Calu3 (cell line): ENCODE measurements at regions not wholly inside any gene's neighbourhood (a gene's known extent, or its start where the extent isn't known, plus 50 kb on each side); places are given as distances from the start of the nearest gene placed in this dataset.

ENCODE experiments used
- BruUV-seq: library from RNA; stranded (reverse); fragments of 400-500 nt; replicated peaks from 2 replicates; lab custom pipeline; 2021; lab: Mats Ljungman, UMichigan
- CTCF ChIA-PET: fragments of 300-600 bp; sonication (Branson Sonifier 250); formaldehyde crosslinking; loops from one replicate; lab custom pipeline; 2022; ENCODE audit warnings: antibody characterized with exemption; lab: Charles Lee
- DNase-seq: peaks from one replicate; pipeline ENCODE4 v3.0.0; 2022
- H3K27ac Mint-ChIP-seq: one replicate; pipeline ENCODE4 v1.8.0; 2022; ENCODE audit warnings: mixed read lengths; ENCODE audit not compliant: unreplicated experiment
- H3K27me3 Mint-ChIP-seq: one replicate; pipeline ENCODE4 v1.8.0; 2022; ENCODE audit warnings: mixed read lengths; ENCODE audit not compliant: unreplicated experiment
- H3K36me3 Mint-ChIP-seq: one replicate; pipeline ENCODE4 v1.8.0; 2022; ENCODE audit warnings: mild to moderate bottlenecking, moderate library complexity, mixed read lengths; ENCODE audit not compliant: insufficient read depth, unreplicated experiment
- H3K4me1 Mint-ChIP-seq: one replicate; pipeline ENCODE4 v1.8.0; 2022; ENCODE audit warnings: mild to moderate bottlenecking, low read depth, mixed read lengths; ENCODE audit not compliant: unreplicated experiment
- H3K4me3 Mint-ChIP-seq: one replicate; pipeline ENCODE4 v1.8.0; 2022; ENCODE audit warnings: mild to moderate bottlenecking, low read depth, moderate library complexity, mixed read lengths; ENCODE audit not compliant: unreplicated experiment
- H3K9me3 Mint-ChIP-seq: one replicate; pipeline ENCODE4 v1.8.0; 2022; ENCODE audit warnings: low read depth, mixed read lengths; ENCODE audit not compliant: unreplicated experiment
- intact Hi-C: fragments of 100-400 bp; cut with micrococcal nuclease; formaldehyde crosslinking; loops from one replicate; pipeline ENCODE4 v1.10.0; 2022; ENCODE audit not compliant: unreplicated experiment
- TF ChIP-seq, protein P1 (sequence below): fragments of 200-600 bp; IDR thresholded peaks from one replicate; pipeline ENCODE4 v1.8.0; 2022; ENCODE audit warnings: antibody characterized with exemption; ENCODE audit not compliant: unreplicated experiment

- no TSS peak for BruUV-seq
- DNase-seq, result no peak
- Mint-ChIP-seq H3K4me3 (no peak overlapping the region), H3K9me3 (peaks cover 3% of the 10 kb centered on the region), H3K4me1 (no peaks in the 10 kb centered on the region), H3K36me3 (no peaks in the 10 kb centered on the region), H3K27ac (no peak overlapping the region), H3K27me3 (no peaks in the 10 kb centered on the region)
- intact Hi-C loops, result no loop called here
- TF ChIP-seq, protein P1, sequence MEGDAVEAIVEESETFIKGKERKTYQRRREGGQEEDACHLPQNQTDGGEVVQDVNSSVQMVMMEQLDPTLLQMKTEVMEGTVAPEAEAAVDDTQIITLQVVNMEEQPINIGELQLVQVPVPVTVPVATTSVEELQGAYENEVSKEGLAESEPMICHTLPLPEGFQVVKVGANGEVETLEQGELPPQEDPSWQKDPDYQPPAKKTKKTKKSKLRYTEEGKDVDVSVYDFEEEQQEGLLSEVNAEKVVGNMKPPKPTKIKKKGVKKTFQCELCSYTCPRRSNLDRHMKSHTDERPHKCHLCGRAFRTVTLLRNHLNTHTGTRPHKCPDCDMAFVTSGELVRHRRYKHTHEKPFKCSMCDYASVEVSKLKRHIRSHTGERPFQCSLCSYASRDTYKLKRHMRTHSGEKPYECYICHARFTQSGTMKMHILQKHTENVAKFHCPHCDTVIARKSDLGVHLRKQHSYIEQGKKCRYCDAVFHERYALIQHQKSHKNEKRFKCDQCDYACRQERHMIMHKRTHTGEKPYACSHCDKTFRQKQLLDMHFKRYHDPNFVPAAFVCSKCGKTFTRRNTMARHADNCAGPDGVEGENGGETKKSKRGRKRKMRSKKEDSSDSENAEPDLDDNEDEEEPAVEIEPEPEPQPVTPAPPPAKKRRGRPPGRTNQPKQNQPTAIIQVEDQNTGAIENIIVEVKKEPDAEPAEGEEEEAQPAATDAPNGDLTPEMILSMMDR, result no peak
- CTCF ChIA-PET, result interaction anchor here (0.6 kb wide), 1 partner anchor 344 kb away, joined by 10 read pairs; no protein-coding TSS in a partner anchor
These were observed 2180.6 kb upstream of the CELF4 start for GRCh38 chr18:39746201-39746600.

- no peak overlapping the region for H3K27ac Mint-ChIP-seq
- no peaks in the 10 kb centered on the region for H3K27me3 Mint-ChIP-seq
- H3K4me3 Mint-ChIP-seq, result no peak overlapping the region
- no peaks in the 10 kb centered on the region for H3K4me1 Mint-ChIP-seq
- no TSS peak for BruUV-seq
- no peaks in the 10 kb centered on the region for H3K9me3 Mint-ChIP-seq
- intact Hi-C loops, result no loop called here
- DNase-seq, result no peak
- no peaks in the 10 kb centered on the region for H3K36me3 Mint-ChIP-seq
- TF ChIP-seq, protein P1, result no peak
- CTCF ChIA-PET, result no interaction called here
These were observed 2177.9 kb upstream of the CELF4 start for GRCh38 chr18:39743463-39743862.

GRCh38 chr18:39741755-39742466 is 2176.3 kb upstream of the CELF4 start:
- no peak for DNase-seq
- Mint-ChIP-seq H3K27ac (no peak overlapping the region), H3K27me3 (no peaks in the 10 kb centered on the region), H3K4me3 (no peak overlapping the region), H3K4me1 (no peaks in the 10 kb centered on the region), H3K9me3 (no peaks in the 10 kb centered on the region), H3K36me3 (no peaks in the 10 kb centered on the region)
- intact Hi-C loops, result no loop called here
- TF ChIP-seq, protein P1, result no peak
- BruUV-seq, result no TSS peak
- CTCF ChIA-PET, result no interaction called here

GRCh38 chr18:39737869-39738268 is 2172.3 kb upstream of the CELF4 start:
- Mint-ChIP-seq H3K27ac (no peak overlapping the region), H3K36me3 (no peaks in the 10 kb centered on the region), H3K9me3 (no peaks in the 10 kb centered on the region), H3K27me3 (no peaks in the 10 kb centered on the region), H3K4me1 (no peaks in the 10 kb centered on the region), H3K4me3 (no peak overlapping the region)
- BruUV-seq, result no TSS peak
- no peak for DNase-seq
- intact Hi-C loops, result no loop called here
- CTCF ChIA-PET, result no interaction called here
- TF ChIP-seq, protein P1, result no peak
